Activated CD4-positive, alpha-beta memory T cell treated with anti-CD3 and anti-CD28 coated beads, Interleukin-2, amount 10 ng/mL, durations not matched to agents 7 days and 5 days (primary cell): ENCODE measurements at regions not wholly inside any gene's neighbourhood (a gene's known extent, or its start where the extent isn't known, plus 50 kb on each side); places are given as distances from the start of the nearest gene placed in this dataset.
"Not testable (repeated sequence)": the region's sequence is repeated elsewhere in the genome, so short reads cannot be mapped to it uniquely, and the experiment has no call there.

Experiments
- CTCF ChIA-PET: fragments of 350-600 bp; sonication (Branson Sonifier 250); formaldehyde crosslinking; loops from one replicate; lab custom pipeline; 2021; ENCODE audit warnings: antibody characterized with exemption, inconsistent platforms; lab: Charles Lee
- POLR2A ChIA-PET: fragments of 350-600 bp; sonication (Branson Sonifier 250); formaldehyde crosslinking; loops from one replicate; lab custom pipeline; 2021; ENCODE audit warnings: antibody characterized with exemption; lab: Charles Lee
- DNase-seq: peaks from one replicate; pipeline ENCODE4 v3.0.0-alpha.2; 2020
- H3K27ac Mint-ChIP-seq: one replicate; pipeline ENCODE4 v1.8.0; 2021; ENCODE audit warnings: mild to moderate bottlenecking, mixed read lengths
- H3K27me3 Mint-ChIP-seq: one replicate; pipeline ENCODE4 v1.8.0; 2021; ENCODE audit warnings: mixed read lengths
- H3K36me3 Mint-ChIP-seq: one replicate; pipeline ENCODE4 v1.8.0; 2021; ENCODE audit warnings: low read depth, mixed read lengths
- H3K4me1 Mint-ChIP-seq: one replicate; pipeline ENCODE4 v1.8.0; 2021; ENCODE audit warnings: mixed read lengths
- H3K4me3 Mint-ChIP-seq: one replicate; pipeline ENCODE4 v1.8.0; 2021; ENCODE audit warnings: mild to moderate bottlenecking, mixed read lengths
- H3K9me3 Mint-ChIP-seq: one replicate; pipeline ENCODE4 v1.8.0; 2021; ENCODE audit warnings: mixed read lengths

GRCh38 chr21:28068455-28069358 lies 924.0 kb downstream of the LTN1 start:
- POLR2A ChIA-PET: no interaction called here
- DNase-seq: no peak
- H3K27ac Mint-ChIP-seq: no peak overlapping the region
- CTCF ChIA-PET: interaction anchor here (1.5 kb wide), 1 partner anchor 12 kb away, joined by 3 read pairs; no protein-coding TSS in a partner anchor
- no peak overlapping the region for H3K4me3 Mint-ChIP-seq
- H3K4me1 Mint-ChIP-seq: peaks cover 2% of the 10 kb centered on the region
- H3K9me3 Mint-ChIP-seq: no peaks in the 10 kb centered on the region
- no peaks in the 10 kb centered on the region for H3K27me3 Mint-ChIP-seq
- no peaks in the 10 kb centered on the region for H3K36me3 Mint-ChIP-seq

- Mint-ChIP-seq H3K27me3 (no peaks in the 10 kb centered on the region), H3K4me1 (peaks cover 2% of the 10 kb centered on the region), H3K36me3 (no peaks in the 10 kb centered on the region), H3K27ac (no peak overlapping the region), H3K9me3 (no peaks in the 10 kb centered on the region), H3K4me3 (no peak overlapping the region)
- DNase-seq: no peak
- ChIA-PET POLR2A (no interaction called here), CTCF (no interaction called here)
These were observed 925.9 kb downstream of the LTN1 start for GRCh38 chr21:28066596-28067387.

- ChIA-PET POLR2A (no interaction called here), CTCF (no interaction called here)
- H3K36me3 Mint-ChIP-seq: no peaks in the 10 kb centered on the region
- no peaks in the 10 kb centered on the region for H3K27me3 Mint-ChIP-seq
- peaks cover 2% of the 10 kb centered on the region for H3K4me1 Mint-ChIP-seq
- H3K4me3 Mint-ChIP-seq: no peak overlapping the region
- H3K9me3 Mint-ChIP-seq: no peaks in the 10 kb centered on the region
- DNase-seq: no peak
- H3K27ac Mint-ChIP-seq: no peak overlapping the region
These were observed 926.6 kb downstream of the LTN1 start for GRCh38 chr21:28066076-28066475.

- H3K27me3 Mint-ChIP-seq: no peaks in the 10 kb centered on the region
- DNase-seq: no peak
- ChIA-PET POLR2A (no interaction called here), CTCF (no interaction called here)
- peaks cover 2% of the 10 kb centered on the region for H3K4me1 Mint-ChIP-seq
- H3K9me3 Mint-ChIP-seq: peaks cover 2% of the 10 kb centered on the region
- H3K4me3 Mint-ChIP-seq: no peak overlapping the region
- no peak overlapping the region for H3K27ac Mint-ChIP-seq
- no peaks in the 10 kb centered on the region for H3K36me3 Mint-ChIP-seq
These were observed 929.1 kb downstream of the LTN1 start for GRCh38 chr21:28063241-28064216.

- H3K4me1 Mint-ChIP-seq, H3K9me3 Mint-ChIP-seq, DNase-seq, H3K36me3 Mint-ChIP-seq, H3K4me3 Mint-ChIP-seq, POLR2A ChIA-PET, H3K27me3 Mint-ChIP-seq, H3K27ac Mint-ChIP-seq, CTCF ChIA-PET: not testable (repeated sequence)
These were observed 939.7 kb downstream of the LTN1 start for GRCh38 chr21:28052956-28053355.

- POLR2A ChIA-PET, H3K27ac Mint-ChIP-seq: not testable (repeated sequence)
These were observed 941.0 kb downstream of the LTN1 start for GRCh38 chr21:28051649-28052048.

GRCh38 chr21:28035692-28036091 lies 957.0 kb downstream of the LTN1 start:
- H3K4me1 Mint-ChIP-seq, POLR2A ChIA-PET, CTCF ChIA-PET, H3K36me3 Mint-ChIP-seq, H3K27me3 Mint-ChIP-seq, H3K4me3 Mint-ChIP-seq, H3K9me3 Mint-ChIP-seq, DNase-seq, H3K27ac Mint-ChIP-seq: not testable (repeated sequence)

More at GRCh38 chr21:28051649-28052048, 941.0 kb downstream of the LTN1 start:
- H3K9me3 Mint-ChIP-seq, CTCF ChIA-PET, H3K4me1 Mint-ChIP-seq, H3K4me3 Mint-ChIP-seq, H3K27me3 Mint-ChIP-seq, DNase-seq, H3K36me3 Mint-ChIP-seq: not testable (repeated sequence)

GRCh38 chr21:28034916-28035315 lies 957.8 kb downstream of the LTN1 start:
- H3K27ac Mint-ChIP-seq, H3K27me3 Mint-ChIP-seq, DNase-seq, H3K4me1 Mint-ChIP-seq, CTCF ChIA-PET, H3K9me3 Mint-ChIP-seq, POLR2A ChIA-PET, H3K36me3 Mint-ChIP-seq, H3K4me3 Mint-ChIP-seq: not testable (repeated sequence)

GRCh38 chr21:28034334-28034733 lies 958.3 kb downstream of the LTN1 start:
- POLR2A ChIA-PET, H3K4me3 Mint-ChIP-seq: not testable (repeated sequence)

GRCh38 chr21:28032652-28033051 lies 960.0 kb downstream of the LTN1 start:
- H3K27me3 Mint-ChIP-seq, H3K4me1 Mint-ChIP-seq, POLR2A ChIA-PET, CTCF ChIA-PET, H3K4me3 Mint-ChIP-seq, H3K36me3 Mint-ChIP-seq, H3K27ac Mint-ChIP-seq, DNase-seq: not testable (repeated sequence)
- H3K9me3 Mint-ChIP-seq: peaks cover 12% of the 10 kb centered on the region

More at GRCh38 chr21:28034334-28034733, 958.3 kb downstream of the LTN1 start:
- H3K36me3 Mint-ChIP-seq, DNase-seq, H3K27me3 Mint-ChIP-seq, H3K4me1 Mint-ChIP-seq, H3K27ac Mint-ChIP-seq, H3K9me3 Mint-ChIP-seq, CTCF ChIA-PET: not testable (repeated sequence)

- H3K4me3 Mint-ChIP-seq, H3K27me3 Mint-ChIP-seq, DNase-seq, POLR2A ChIA-PET, H3K27ac Mint-ChIP-seq, H3K36me3 Mint-ChIP-seq, CTCF ChIA-PET, H3K4me1 Mint-ChIP-seq: not testable (repeated sequence)
- H3K9me3 Mint-ChIP-seq: peaks cover 12% of the 10 kb centered on the region
These were observed 961.6 kb downstream of the LTN1 start for GRCh38 chr21:28031066-28031465.

GRCh38 chr21:28025111-28025510 lies 967.6 kb downstream of the LTN1 start:
- Mint-ChIP-seq H3K27ac (no peak overlapping the region), H3K4me3 (no peak overlapping the region), H3K4me1 (no peaks in the 10 kb centered on the region), H3K27me3 (no peaks in the 10 kb centered on the region), H3K9me3 (peaks cover 4% of the 10 kb centered on the region), H3K36me3 (no peaks in the 10 kb centered on the region)
- POLR2A ChIA-PET: no interaction called here
- CTCF ChIA-PET: no interaction called here
- no peak for DNase-seq
